Osteocyte (in vitro differentiated cells): ENCODE measurements at regions not wholly inside any gene's neighbourhood (a gene's known extent, or its start where the extent isn't known, plus 50 kb on each side); places are given as distances from the start of the nearest gene placed in this dataset.

ENCODE experiments used
- DNase-seq: peaks from one replicate; pipeline ENCODE4 v3.0.0; 2021; ENCODE audit warnings: mixed read lengths; ENCODE audit not compliant: unreplicated experiment; ENCODE audit errors: extremely low spot score
- H3K27ac Mint-ChIP-seq: one replicate; pipeline ENCODE4 v1.8.0; 2021; ENCODE audit warnings: mild to moderate bottlenecking, mixed read lengths; ENCODE audit not compliant: unreplicated experiment
- H3K27me3 Mint-ChIP-seq: one replicate; pipeline ENCODE4 v1.8.0; 2021; ENCODE audit warnings: mixed read lengths; ENCODE audit not compliant: unreplicated experiment
- H3K36me3 Mint-ChIP-seq: one replicate; pipeline ENCODE4 v1.8.0; 2021; ENCODE audit warnings: mixed read lengths; ENCODE audit not compliant: unreplicated experiment
- H3K4me1 Mint-ChIP-seq: one replicate; pipeline ENCODE4 v1.8.0; 2021; ENCODE audit warnings: mixed read lengths; ENCODE audit not compliant: unreplicated experiment
- H3K4me3 Mint-ChIP-seq: one replicate; pipeline ENCODE4 v1.8.0; 2021; ENCODE audit warnings: mild to moderate bottlenecking, moderate library complexity, mixed read lengths; ENCODE audit not compliant: unreplicated experiment
- H3K9me3 Mint-ChIP-seq: one replicate; pipeline ENCODE4 v1.8.0; 2021; ENCODE audit warnings: mixed read lengths; ENCODE audit not compliant: unreplicated experiment
- CTCF ChIP-seq: fragments of 200-600 bp; sonication (generic); IDR thresholded peaks from 2 replicates; pipeline ENCODE4 v1.5.0; 2021; ENCODE audit warnings: antibody characterized with exemption, mild to moderate bottlenecking, moderate library complexity

- Mint-ChIP-seq H3K27ac (no peak overlapping the region), H3K4me3 (no peak overlapping the region), H3K27me3 (no peaks in the 10 kb centered on the region), H3K9me3 (no peaks in the 10 kb centered on the region), H3K4me1 (no peaks in the 10 kb centered on the region), H3K36me3 (no peaks in the 10 kb centered on the region)
- TF ChIP-seq CTCF, result no peak
- DNase-seq, result no peak
These were observed 243.8 kb upstream of the ADAMTSL1 start for GRCh38 chr9:18229992-18230676.

- H3K27me3 Mint-ChIP-seq, result no peaks in the 10 kb centered on the region
- no peaks in the 10 kb centered on the region for H3K36me3 Mint-ChIP-seq
- no peak overlapping the region for H3K4me3 Mint-ChIP-seq
- no peak overlapping the region for H3K27ac Mint-ChIP-seq
- H3K4me1 Mint-ChIP-seq, result peaks cover 10% of the 10 kb centered on the region
- DNase-seq, result no peak
- H3K9me3 Mint-ChIP-seq, result no peaks in the 10 kb centered on the region
- no peak for TF ChIP-seq CTCF
These were observed 240.6 kb upstream of the ADAMTSL1 start for GRCh38 chr9:18233311-18233710.

GRCh38 chr9:18233776-18234445 lies 240.0 kb upstream of the ADAMTSL1 start:
- Mint-ChIP-seq H3K27me3 (no peaks in the 10 kb centered on the region), H3K36me3 (no peaks in the 10 kb centered on the region), H3K27ac (no peak overlapping the region), H3K4me1 (peaks cover 16% of the 10 kb centered on the region), H3K4me3 (no peak overlapping the region), H3K9me3 (no peaks in the 10 kb centered on the region)
- DNase-seq, result no peak
- no peak for TF ChIP-seq CTCF

- Mint-ChIP-seq H3K27me3 (no peaks in the 10 kb centered on the region), H3K36me3 (no peaks in the 10 kb centered on the region), H3K27ac (no peak overlapping the region), H3K4me1 (peaks cover 22% of the 10 kb centered on the region), H3K4me3 (no peak overlapping the region), H3K9me3 (no peaks in the 10 kb centered on the region)
- DNase-seq, result no peak
- no peak for TF ChIP-seq CTCF
These were observed 238.6 kb upstream of the ADAMTSL1 start for GRCh38 chr9:18235181-18235908.

- Mint-ChIP-seq H3K27me3 (no peaks in the 10 kb centered on the region), H3K4me1 (peaks cover 22% of the 10 kb centered on the region), H3K4me3 (no peak overlapping the region), H3K36me3 (no peaks in the 10 kb centered on the region), H3K9me3 (no peaks in the 10 kb centered on the region), H3K27ac (no peak overlapping the region)
- no peak for TF ChIP-seq CTCF
- DNase-seq, result no peak
These were observed 237.6 kb upstream of the ADAMTSL1 start for GRCh38 chr9:18236336-18236735.
